B cell (primary cell): ENCODE measurements at regions not wholly inside any gene's neighbourhood (a gene's known extent, or its start where the extent isn't known, plus 50 kb on each side); places are given as distances from the start of the nearest gene placed in this dataset.

Experiments
- ATAC-seq: fragments of 200-7000 bp; cut with Tn5 transposase; one replicate; pipeline ENCODE4 v1.10.0; 2021; ENCODE audit warnings: low read depth, mild to moderate bottlenecking, moderate number of reproducible peaks, moderate library complexity
- CTCF ChIA-PET: fragments of 350-600 bp; sonication (Branson Sonifier 250); formaldehyde crosslinking; loops from one replicate; lab custom pipeline; 2021; ENCODE audit warnings: antibody characterized with exemption, inconsistent platforms; lab: Charles Lee
- POLR2A ChIA-PET: fragments of 350-600 bp; sonication (Branson Sonifier 250); formaldehyde crosslinking; loops from one replicate; lab custom pipeline; 2021; ENCODE audit warnings: antibody characterized with exemption; lab: Charles Lee
- DNase-seq: peaks from one replicate; pipeline ENCODE4 v3.0.0; 2013
- H2AFZ ChIP-seq: 2 replicates; pipeline ENCODE4 v1.6.1; 2012; ENCODE audit warnings: mild to moderate bottlenecking, low read depth, low read length; ENCODE audit not compliant: insufficient read depth, poor library complexity, severe bottlenecking
- H3K27ac ChIP-seq, 2 donors: 1 replicate in 1 of 2; 2 replicates in 1 of 2; pipeline ENCODE4 v1.5.1; 2012 to 2013; ENCODE audit warnings: low read length in 2 of 2, mild to moderate bottlenecking in 2 of 2, moderate library complexity in 1 of 2
- H3K27me3 ChIP-seq, 4 experiments: fragments of 200-600 bp in 1 of 4; sonication (generic) in 1 of 4; replicated peaks in 1 of 4; 1 replicate in 2 of 4; 2 replicates in 2 of 4; pipeline versions ENCODE4 v1.6.1 to v1.7.0; 2013 to 2016; ENCODE audit warnings: low read length in 3 of 4, mild to moderate bottlenecking in 2 of 4, mixed read lengths in 1 of 4, moderate library complexity in 1 of 4; ENCODE audit not compliant: insufficient read depth in 4 of 4, control insufficient read depth in 3 of 4; ENCODE audit errors: control extremely low read depth in 1 of 4
- H3K36me3 ChIP-seq, 2 experiments: replicated peaks in 1 of 2; 1 replicate in 1 of 2; 2 replicates in 1 of 2; pipeline versions ENCODE4 v1.6.1 to v1.7.1; 2013; ENCODE audit warnings: low read length in 1 of 2; ENCODE audit not compliant: insufficient read depth in 2 of 2, control insufficient read depth in 1 of 2; ENCODE audit errors: control extremely low read depth in 1 of 2, extremely low read depth in 1 of 2
- H3K4me1 ChIP-seq, 2 donors: fragments of 200-600 bp in 1 of 2; sonication (generic) in 1 of 2; 1 replicate in 1 of 2; 2 replicates in 1 of 2; pipeline versions ENCODE4 v1.5.1 to v1.6.1; 2013 to 2017; ENCODE audit warnings: low read length in 2 of 2; ENCODE audit not compliant: control insufficient read depth in 2 of 2, insufficient read depth in 2 of 2
- H3K4me2 ChIP-seq: replicated peaks from 2 replicates; pipeline ENCODE3; 2012; ENCODE audit warnings: mild to moderate bottlenecking, low read depth, low read length; ENCODE audit not compliant: poor library complexity, severe bottlenecking
- H3K4me3 ChIP-seq, 5 experiments: fragments of 200-600 bp in 1 of 5; sonication (generic) in 1 of 5; 1 replicate in 3 of 5; 2 replicates in 2 of 5; pipeline versions ENCODE4 v1.5.1 to v1.7.0; 2011 to 2016; ENCODE audit warnings: low read length in 4 of 5, mild to moderate bottlenecking in 4 of 5, low read depth in 2 of 5, control low read depth in 1 of 5, moderate library complexity in 1 of 5; ENCODE audit not compliant: insufficient read depth in 1 of 5; ENCODE audit errors: control extremely low read depth in 1 of 5, extremely low read depth in 1 of 5
- H3K79me2 ChIP-seq: fragments of 200-600 bp; sonication (generic); one replicate; pipeline ENCODE4 v1.6.0; 2016; ENCODE audit warnings: low read length; ENCODE audit not compliant: control insufficient read depth, insufficient read depth
- H3K9ac ChIP-seq: fragments of 200-600 bp; sonication (generic); 2 replicates; pipeline ENCODE4 v1.6.1; 2017; ENCODE audit warnings: mild to moderate bottlenecking, low read length, moderate library complexity
- H3K9me3 ChIP-seq, 3 donors: one replicate each; pipeline versions ENCODE4 v1.6.1 to v1.7.1; 2013; ENCODE audit warnings: low read length in 2 of 3; ENCODE audit not compliant: control insufficient read depth in 2 of 3, insufficient read depth in 1 of 3; ENCODE audit errors: control extremely low read depth in 1 of 3
- H4K20me1 ChIP-seq: 2 replicates; pipeline ENCODE4 v1.6.0; 2012; ENCODE audit warnings: mild to moderate bottlenecking, low read length; ENCODE audit not compliant: insufficient read depth, control insufficient read depth, poor library complexity, severe bottlenecking
- H3K27ac Mint-ChIP-seq: one replicate; pipeline ENCODE4 v1.8.0; 2021; ENCODE audit warnings: mixed read lengths
- H3K27me3 Mint-ChIP-seq: one replicate; pipeline ENCODE4 v1.8.0; 2021; ENCODE audit warnings: mixed read lengths
- H3K4me1 Mint-ChIP-seq: one replicate; pipeline ENCODE4 v1.8.0; 2021; ENCODE audit warnings: mixed read lengths
- H3K4me3 Mint-ChIP-seq: one replicate; pipeline ENCODE4 v1.8.0; 2021; ENCODE audit warnings: mixed read lengths
- H3K9me3 Mint-ChIP-seq: one replicate; pipeline ENCODE4 v1.8.0; 2022; ENCODE audit warnings: mixed read lengths; ENCODE audit not compliant: insufficient read depth
- EZH2 ChIP-seq: IDR thresholded peaks from 2 replicates; pipeline ENCODE4 v1.6.1; 2012; ENCODE audit warnings: borderline replicate concordance, low read depth, mild to moderate bottlenecking, moderate library complexity, low read length; ENCODE audit not compliant: insufficient read depth, poor library complexity, severe bottlenecking
- WGBS: methylation state at CpG from one replicate; pipeline ENCODE4 v1.1.5; 2013; ENCODE audit warnings: missing lambda C conversion rate; ENCODE audit not compliant: insufficient coverage; 5-methylcytosine and 5-hydroxymethylcytosine counted together
- intact Hi-C: fragments of 100-400 bp; cut with micrococcal nuclease; formaldehyde crosslinking; loops from one replicate; pipeline ENCODE4 v1.10.0; 2022
- TF ChIP-seq, protein P1 (sequence below): fragments of 200-600 bp; IDR thresholded peaks from one replicate; pipeline ENCODE4 v1.8.0; 2022; ENCODE audit warnings: antibody characterized with exemption, mild to moderate bottlenecking

DNA sequence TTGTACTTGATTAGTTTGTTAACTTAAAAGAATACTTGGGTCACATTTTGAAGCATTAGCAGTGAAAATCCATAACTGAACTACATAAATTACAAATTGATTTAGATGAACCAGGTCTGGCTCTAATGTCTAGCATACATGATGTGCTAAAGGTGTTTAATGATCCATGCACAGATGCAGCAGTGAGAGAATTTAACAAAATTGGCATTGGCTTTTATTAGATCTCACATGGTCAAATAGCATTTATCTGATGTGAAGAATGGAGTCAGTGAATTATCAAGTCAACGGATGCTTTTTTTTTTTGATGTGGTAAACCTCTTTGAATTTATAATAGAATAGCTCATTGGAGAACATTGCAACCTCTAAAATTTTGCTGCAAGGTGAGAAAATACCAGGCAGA lies 293.0 kb upstream of the POT1 start:
- Histone ChIP-seq H3K4me2 (no peak overlapping the region), H3K27ac (no peak overlapping the region), H3K79me2 (no peaks in the 10 kb centered on the region), H3K27me3 (no peaks in the 10 kb centered on the region), H3K4me1 (no peaks in the 10 kb centered on the region), H3K9ac (no peak overlapping the region), H3K4me3 (no peak overlapping the region), H2AFZ (no peak overlapping the region), H3K36me3 (no peaks in the 10 kb centered on the region), H3K9me3 (no peaks in the 10 kb centered on the region), H4K20me1 (no peaks in the 10 kb centered on the region)
- TF ChIP-seq, protein P1, sequence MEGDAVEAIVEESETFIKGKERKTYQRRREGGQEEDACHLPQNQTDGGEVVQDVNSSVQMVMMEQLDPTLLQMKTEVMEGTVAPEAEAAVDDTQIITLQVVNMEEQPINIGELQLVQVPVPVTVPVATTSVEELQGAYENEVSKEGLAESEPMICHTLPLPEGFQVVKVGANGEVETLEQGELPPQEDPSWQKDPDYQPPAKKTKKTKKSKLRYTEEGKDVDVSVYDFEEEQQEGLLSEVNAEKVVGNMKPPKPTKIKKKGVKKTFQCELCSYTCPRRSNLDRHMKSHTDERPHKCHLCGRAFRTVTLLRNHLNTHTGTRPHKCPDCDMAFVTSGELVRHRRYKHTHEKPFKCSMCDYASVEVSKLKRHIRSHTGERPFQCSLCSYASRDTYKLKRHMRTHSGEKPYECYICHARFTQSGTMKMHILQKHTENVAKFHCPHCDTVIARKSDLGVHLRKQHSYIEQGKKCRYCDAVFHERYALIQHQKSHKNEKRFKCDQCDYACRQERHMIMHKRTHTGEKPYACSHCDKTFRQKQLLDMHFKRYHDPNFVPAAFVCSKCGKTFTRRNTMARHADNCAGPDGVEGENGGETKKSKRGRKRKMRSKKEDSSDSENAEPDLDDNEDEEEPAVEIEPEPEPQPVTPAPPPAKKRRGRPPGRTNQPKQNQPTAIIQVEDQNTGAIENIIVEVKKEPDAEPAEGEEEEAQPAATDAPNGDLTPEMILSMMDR = no peak
- TF ChIP-seq EZH2 = no peak
- no peaks in the 10 kb centered on the region for H3K27me3 Mint-ChIP-seq
- no peak overlapping the region for H3K4me3 Mint-ChIP-seq
- peaks cover 2% of the 10 kb centered on the region for H3K9me3 Mint-ChIP-seq
- H3K27ac Mint-ChIP-seq = no peak overlapping the region
- POLR2A ChIA-PET = no interaction called here
- H3K4me1 Mint-ChIP-seq = no peaks in the 10 kb centered on the region
- WGBS = no CpG with 5 or more reads among the region's 1 CpG
- no peak for ATAC-seq
- DNase-seq = no peak
- intact Hi-C loops = no loop called here
- CTCF ChIA-PET = no interaction called here

DNA sequence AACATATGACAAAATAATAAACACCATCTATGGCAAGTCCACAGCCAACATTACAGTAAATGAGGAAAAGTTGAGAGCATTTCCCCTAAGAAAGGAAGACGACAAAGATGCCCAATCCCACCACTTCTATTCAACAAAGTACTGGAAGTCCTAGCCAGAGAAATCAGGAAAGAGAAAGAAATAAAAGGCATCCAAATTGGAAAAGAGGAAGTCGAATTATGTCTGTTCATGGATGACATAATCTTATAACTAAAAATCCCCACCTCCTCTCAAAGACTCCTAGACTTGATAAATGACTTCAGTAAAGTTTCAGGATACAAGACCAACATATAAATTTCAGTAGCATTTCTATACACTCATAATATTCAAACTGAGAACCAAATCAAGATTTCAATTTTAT lies 288.5 kb upstream of the POT1 start:
- H3K4me1 Mint-ChIP-seq = no peaks in the 10 kb centered on the region
- DNase-seq (no peak), ATAC-seq (no peak)
- Histone ChIP-seq H3K36me3 (no peaks in the 10 kb centered on the region), H2AFZ (no peak overlapping the region), H3K27me3 (no peaks in the 10 kb centered on the region), H3K9me3 (peaks cover 0 to 6% (median 0%) of the 10 kb centered on the region in 3 donors), H3K9ac (no peak overlapping the region), H3K79me2 (no peaks in the 10 kb centered on the region), H3K27ac (no peak overlapping the region), H3K4me1 (no peaks in the 10 kb centered on the region), H3K4me3 (no peak overlapping the region), H4K20me1 (no peaks in the 10 kb centered on the region), H3K4me2 (no peak overlapping the region)
- no peak overlapping the region for H3K27ac Mint-ChIP-seq
- WGBS = no CpG with 5 or more reads among the region's 2 CpGs
- POLR2A ChIA-PET = no interaction called here
- peaks cover 2% of the 10 kb centered on the region for H3K9me3 Mint-ChIP-seq
- no peak for TF ChIP-seq EZH2
- TF ChIP-seq, protein P1 = no peak
- CTCF ChIA-PET = no interaction called here
- H3K27me3 Mint-ChIP-seq = no peaks in the 10 kb centered on the region
- H3K4me3 Mint-ChIP-seq = no peak overlapping the region
- intact Hi-C loops = no loop called here
